ES-I3 (cell line): ENCODE measurements at regions not wholly inside any gene's neighbourhood (a gene's known extent, or its start where the extent isn't known, plus 50 kb on each side); places are given as distances from the start of the nearest gene placed in this dataset.
"Not testable (repeated sequence)": the region's sequence is repeated elsewhere in the genome, so short reads cannot be mapped to it uniquely, and the experiment has no call there.

Experiments used
- H3K36me3 ChIP-seq: 2 replicates; pipeline ENCODE4 v1.6.1; 2013; ENCODE audit warnings: mild to moderate bottlenecking, low read length, control low read depth, moderate library complexity; ENCODE audit not compliant: insufficient read depth
- H3K4me1 ChIP-seq: 2 replicates; pipeline ENCODE4 v1.6.1; 2013; ENCODE audit warnings: mild to moderate bottlenecking, control low read depth, low read length; ENCODE audit not compliant: insufficient read depth
- H3K9ac ChIP-seq: 2 replicates; pipeline ENCODE4 v1.6.1; 2013; ENCODE audit warnings: low read depth, mild to moderate bottlenecking, low read length, moderate library complexity
- H3K9me3 ChIP-seq: 2 replicates; pipeline ENCODE4 v1.6.1; 2013; ENCODE audit warnings: mild to moderate bottlenecking, low read length, moderate library complexity; ENCODE audit not compliant: control insufficient read depth, insufficient read depth

GRCh38 chrX:25442499-25442898 lies 426.7 kb upstream of the ARX start:
- Histone ChIP-seq H3K4me1 (no peaks in the 10 kb centered on the region), H3K36me3 (no peaks in the 10 kb centered on the region), H3K9ac (no peak overlapping the region), H3K9me3 (no peaks in the 10 kb centered on the region)

DNA sequence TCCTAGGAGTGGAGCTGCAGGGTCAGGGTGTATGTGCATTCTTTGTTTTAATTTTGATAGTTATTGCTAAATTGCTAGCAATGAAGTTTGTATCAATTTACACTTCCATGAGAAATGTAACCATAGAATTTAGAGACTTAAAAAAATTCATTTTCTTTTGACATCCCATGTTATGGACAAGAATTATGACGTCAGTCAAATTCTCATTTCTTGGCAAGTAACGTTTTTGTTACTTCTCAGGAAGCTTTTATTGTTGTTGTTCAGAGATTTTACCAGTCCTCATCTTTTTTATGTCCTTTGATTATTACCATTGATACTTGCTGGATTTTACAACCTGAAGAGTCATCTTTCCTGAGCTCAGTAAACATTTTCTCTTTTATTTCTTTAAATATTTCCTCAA lies 417.5 kb upstream of the ARX start:
- Histone ChIP-seq H3K4me1 (no peaks in the 10 kb centered on the region), H3K9ac (no peak overlapping the region), H3K9me3 (no peaks in the 10 kb centered on the region), H3K36me3 (no peaks in the 10 kb centered on the region)

DNA sequence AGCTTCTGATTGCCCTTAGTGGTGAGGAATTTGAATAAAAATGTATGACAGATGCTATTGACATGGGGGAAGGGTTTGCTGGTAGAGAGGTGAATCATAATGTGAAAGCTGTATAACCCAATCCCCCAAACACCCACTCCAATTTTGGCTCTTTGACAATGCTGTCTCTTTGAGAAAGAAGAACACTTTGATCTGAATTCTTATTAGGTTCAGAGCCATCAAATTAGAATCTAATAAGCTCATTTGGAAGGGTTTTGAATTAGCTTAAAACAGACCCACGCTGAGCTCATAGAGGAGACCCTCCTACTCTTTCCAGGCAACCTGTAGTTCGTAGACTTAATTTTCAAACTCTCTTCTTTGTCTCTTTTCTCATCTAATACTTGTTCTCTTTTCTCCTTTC lies 416.6 kb upstream of the ARX start:
- Histone ChIP-seq H3K9me3 (no peaks in the 10 kb centered on the region), H3K4me1 (no peaks in the 10 kb centered on the region), H3K36me3 (no peaks in the 10 kb centered on the region)

DNA sequence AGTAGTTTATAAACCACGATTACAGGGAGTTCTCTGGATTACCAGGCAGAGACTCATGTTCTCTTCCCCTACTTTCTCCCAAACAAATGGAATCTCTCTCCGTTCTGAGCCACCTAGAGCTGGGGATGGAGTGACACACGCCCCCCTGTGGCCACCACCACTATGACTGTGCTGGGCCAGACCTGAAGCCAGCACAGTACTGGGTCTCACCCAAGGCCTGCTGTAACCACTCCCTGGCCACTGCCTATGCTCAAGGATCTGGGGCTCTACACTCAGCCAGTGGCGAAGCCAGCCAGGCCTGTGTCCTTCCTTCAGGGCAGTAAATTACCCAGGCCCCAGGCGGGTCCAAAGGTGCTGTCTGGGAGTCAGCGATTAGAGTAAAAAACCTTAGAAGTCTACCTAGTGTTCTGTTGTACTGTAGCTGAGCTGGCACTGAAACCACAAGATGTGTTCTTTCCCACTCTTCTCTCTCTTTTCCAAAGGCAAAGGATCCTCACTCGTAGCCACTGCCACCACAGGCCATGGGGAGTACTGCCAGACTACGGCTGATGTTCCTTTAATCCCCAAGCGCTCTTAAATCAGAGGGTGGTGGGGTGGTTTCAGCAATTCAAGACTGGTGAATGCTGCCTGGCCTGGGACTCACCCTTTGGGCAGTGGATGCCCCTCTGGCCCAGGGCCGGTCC lies 412.2 kb upstream of the ARX start:
- no peak overlapping the region for H3K9ac ChIP-seq
- H3K9me3 ChIP-seq, result no peaks in the 10 kb centered on the region; the same call in 1 of the 2 replicates
- H3K4me1 ChIP-seq, result no peaks in the 10 kb centered on the region
- no peaks in the 10 kb centered on the region for H3K36me3 ChIP-seq

More for the DNA sequence above, 416.6 kb upstream of the ARX start:
- no peak overlapping the region for H3K9ac ChIP-seq

- H3K4me1 ChIP-seq, H3K9ac ChIP-seq, H3K9me3 ChIP-seq, H3K36me3 ChIP-seq: not testable (repeated sequence)
Measured at GRCh38 chrX:25404163-25404562, 388.4 kb upstream of the ARX start.

DNA sequence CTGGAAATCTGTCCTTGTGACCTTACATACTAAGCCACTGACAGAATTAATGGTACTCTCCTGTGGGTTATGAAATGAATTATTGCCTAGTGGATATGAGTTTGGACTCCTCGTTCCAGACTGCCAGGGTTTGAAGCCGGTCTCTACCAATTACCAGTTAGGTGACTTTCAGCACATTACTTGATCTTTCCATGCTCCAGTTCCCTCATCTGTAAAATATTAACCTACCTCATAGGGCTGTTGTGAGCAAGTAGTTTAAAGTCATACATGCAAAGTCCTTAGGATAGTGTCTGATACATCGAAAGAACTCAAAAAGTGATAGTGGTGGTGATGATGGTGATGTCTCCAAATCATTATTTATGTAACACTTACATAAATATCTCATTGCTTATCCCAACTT lies 373.5 kb upstream of the ARX start:
- Histone ChIP-seq H3K9ac (no peak overlapping the region), H3K36me3 (no peaks in the 10 kb centered on the region), H3K4me1 (no peaks in the 10 kb centered on the region), H3K9me3 (peaks cover 2% of the 10 kb centered on the region; the same call in 1 of the 2 replicates)

- Histone ChIP-seq H3K4me1 (no peaks in the 10 kb centered on the region), H3K36me3 (no peaks in the 10 kb centered on the region), H3K9me3 (no peaks in the 10 kb centered on the region), H3K9ac (no peak overlapping the region)
Measured at GRCh38 chrX:25383196-25383595, 367.4 kb upstream of the ARX start.

GRCh38 chrX:25356456-25356855 lies 340.7 kb upstream of the ARX start:
- H3K4me1 ChIP-seq, result no peaks in the 10 kb centered on the region
- H3K36me3 ChIP-seq, result no peaks in the 10 kb centered on the region
- H3K9me3 ChIP-seq, result no peaks in the 10 kb centered on the region
- no peak overlapping the region for H3K9ac ChIP-seq

DNA sequence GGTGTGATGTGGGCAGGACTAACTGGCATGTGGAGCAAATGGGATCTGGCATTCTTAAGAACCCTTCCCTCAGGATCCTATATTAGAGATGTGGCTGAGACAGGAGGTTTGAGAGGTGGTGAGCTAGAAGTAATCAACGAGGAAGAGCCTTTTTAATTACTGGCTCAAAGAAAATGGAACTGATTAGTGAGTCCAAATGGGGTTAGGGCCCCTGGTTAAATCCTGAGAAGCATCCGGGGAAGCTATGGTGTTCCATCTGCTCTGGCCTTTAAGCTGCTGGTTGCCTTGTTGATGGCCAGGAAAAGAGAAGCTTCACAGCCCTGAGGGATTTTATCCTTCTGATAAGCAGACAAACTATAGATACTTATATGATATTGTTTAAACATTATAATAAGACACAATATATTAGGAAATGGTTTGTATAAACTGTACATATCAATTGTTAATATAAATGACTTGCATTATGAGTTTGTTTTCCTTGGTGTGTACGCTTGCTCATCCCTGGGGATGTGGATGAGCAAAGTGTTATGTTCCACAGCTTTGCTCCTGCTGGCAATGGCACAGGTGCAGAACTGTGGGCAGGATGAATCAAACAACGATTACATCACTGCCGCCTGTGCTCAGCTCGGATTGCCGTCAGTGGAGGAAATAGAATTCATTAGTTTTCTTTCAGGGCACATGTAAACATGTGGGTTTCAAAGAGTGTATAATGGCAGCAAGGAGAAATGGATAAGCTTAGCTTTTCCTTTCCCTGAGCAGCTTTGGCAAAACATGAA lies 328.6 kb upstream of the ARX start:
- Histone ChIP-seq H3K9me3 (no peaks in the 10 kb centered on the region), H3K4me1 (no peaks in the 10 kb centered on the region), H3K36me3 (no peaks in the 10 kb centered on the region), H3K9ac (no peak overlapping the region)

DNA sequence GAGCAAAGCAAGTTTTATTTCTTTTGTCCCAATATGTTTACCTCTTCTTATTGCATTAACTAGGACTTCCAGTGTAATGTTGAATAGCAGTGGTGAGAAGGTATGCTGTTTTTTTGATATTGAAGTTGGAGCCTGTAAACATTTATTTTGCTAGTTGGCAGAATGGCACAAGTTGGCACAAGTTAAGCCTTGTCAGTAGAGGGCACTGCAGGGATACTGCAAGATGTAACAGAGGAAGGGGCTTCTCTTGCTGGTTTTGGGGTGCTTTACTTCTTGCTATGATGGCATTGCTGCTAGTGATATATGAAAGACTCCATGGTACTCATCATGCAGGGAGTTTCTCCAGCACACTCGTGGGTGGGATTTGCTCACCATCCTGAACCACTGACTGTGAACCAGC lies 327.3 kb upstream of the ARX start:
- H3K9me3 ChIP-seq, result no peaks in the 10 kb centered on the region
- no peaks in the 10 kb centered on the region for H3K4me1 ChIP-seq
- no peaks in the 10 kb centered on the region for H3K36me3 ChIP-seq

GRCh38 chrX:25337841-25338240 lies 322.1 kb upstream of the ARX start:
- Histone ChIP-seq H3K9ac (no peak overlapping the region), H3K9me3 (no peaks in the 10 kb centered on the region), H3K4me1 (no peaks in the 10 kb centered on the region), H3K36me3 (no peaks in the 10 kb centered on the region)

More for the DNA sequence above, 327.3 kb upstream of the ARX start:
- H3K9ac ChIP-seq, result no peak overlapping the region

GRCh38 chrX:25300994-25301393 lies 285.2 kb upstream of the ARX start:
- Histone ChIP-seq H3K9ac (no peak overlapping the region), H3K9me3 (no peaks in the 10 kb centered on the region), H3K36me3 (no peaks in the 10 kb centered on the region), H3K4me1 (peaks cover 4% of the 10 kb centered on the region; the same call in 1 of the 2 replicates)

- Histone ChIP-seq H3K36me3 (no peaks in the 10 kb centered on the region), H3K9me3 (no peaks in the 10 kb centered on the region), H3K9ac (no peak overlapping the region), H3K4me1 (peaks cover 4% of the 10 kb centered on the region; the same call in 1 of the 2 replicates)
Measured at GRCh38 chrX:25296850-25297249, 281.1 kb upstream of the ARX start.

- H3K4me1 ChIP-seq, result peaks cover under 1% of the 10 kb centered on the region; the same call in 1 of the 2 replicates
- no peaks in the 10 kb centered on the region for H3K9me3 ChIP-seq
- no peak overlapping the region for H3K9ac ChIP-seq
- no peaks in the 10 kb centered on the region for H3K36me3 ChIP-seq
Measured at GRCh38 chrX:25295466-25295865, 279.7 kb upstream of the ARX start.

- H3K4me1 ChIP-seq, result no peaks in the 10 kb centered on the region
- no peak overlapping the region for H3K9ac ChIP-seq
- H3K9me3 ChIP-seq, result no peaks in the 10 kb centered on the region
- H3K36me3 ChIP-seq, result no peaks in the 10 kb centered on the region
Measured at GRCh38 chrX:25290132-25290531, 274.4 kb upstream of the ARX start.
